ENCODE measurements at regions not wholly inside any gene's neighbourhood (a gene's known extent, or its start where the extent isn't known, plus 50 kb on each side); places are given as distances from the start of the nearest gene placed in this dataset.

- DNase-seq (no peak), ATAC-seq (ENCODE audit: low FRiP score) (no peak)
- H3K4me1 ChIP-seq (ENCODE audit: control insufficient read depth in 1 of 2, insufficient read depth in 2 of 2, low read length in 2 of 2) = no peaks in the 10 kb centered on the region
- 82 to 83% methylated on average over 7 of the region's 7 CpGs for WGBS, 2 donors
- H3K9me3 ChIP-seq (ENCODE audit: control insufficient read depth, low read length) = no peaks in the 10 kb centered on the region
- no peaks in the 10 kb centered on the region for H3K27me3 ChIP-seq (ENCODE audit: control insufficient read depth in 1 of 2, insufficient read depth in 2 of 2, low read length in 1 of 2)
- H3K27ac ChIP-seq (ENCODE audit: low read depth in 1 of 2, low read length in 2 of 2) = no peak overlapping the region
- intact Hi-C loops (cut with DNase I) = no loop called here
- no peak overlapping the region for H3K4me3 ChIP-seq (ENCODE audit: low read length in 2 of 2)
- H3K36me3 ChIP-seq (ENCODE audit: control insufficient read depth in 1 of 2, insufficient read depth in 2 of 2, low read length in 1 of 2) = no peaks in the 10 kb centered on the region
Measured at GRCh38 chr5:61270510-61271165, 61.4 kb upstream of the ZSWIM6 start.

- no peak for DNase-seq
- Histone ChIP-seq H3K9me3 (ENCODE audit: control insufficient read depth, low read length) (no peaks in the 10 kb centered on the region), H3K4me3 (ENCODE audit: low read length in 2 of 2) (no peak overlapping the region), H3K4me1 (ENCODE audit: control insufficient read depth in 1 of 2, insufficient read depth in 2 of 2, low read length in 2 of 2) (no peaks in the 10 kb centered on the region), H3K27ac (ENCODE audit: low read depth in 1 of 2, low read length in 2 of 2) (no peak overlapping the region), H3K27me3 (ENCODE audit: control insufficient read depth in 1 of 2, insufficient read depth in 2 of 2, low read length in 1 of 2) (no peaks in the 10 kb centered on the region), H3K36me3 (ENCODE audit: control insufficient read depth in 1 of 2, insufficient read depth in 2 of 2, low read length in 1 of 2) (no peaks in the 10 kb centered on the region)
- no peak for ATAC-seq (ENCODE audit: low FRiP score)
- intact Hi-C loops (cut with DNase I) = no loop called here
- 90 to 96% methylated on average over 2 of the region's 2 CpGs for WGBS, 2 donors
Measured at GRCh38 chr5:61272688-61273087, 59.4 kb upstream of the ZSWIM6 start.

GRCh38 chr5:61273279-61273975 is 58.6 kb upstream of the ZSWIM6 start:
- intact Hi-C loops (cut with DNase I) = no loop called here
- DNase-seq (no peak), ATAC-seq (ENCODE audit: low FRiP score) (no peak)
- H3K4me1 ChIP-seq (ENCODE audit: control insufficient read depth in 1 of 2, insufficient read depth in 2 of 2, low read length in 2 of 2) = no peaks in the 10 kb centered on the region
- H3K36me3 ChIP-seq (ENCODE audit: control insufficient read depth in 1 of 2, insufficient read depth in 2 of 2, low read length in 1 of 2) = no peaks in the 10 kb centered on the region
- no peaks in the 10 kb centered on the region for H3K27me3 ChIP-seq (ENCODE audit: control insufficient read depth in 1 of 2, insufficient read depth in 2 of 2, low read length in 1 of 2)
- 96 to 100% methylated on average over 1 of the region's 1 CpG for WGBS, 2 donors
- H3K9me3 ChIP-seq (ENCODE audit: control insufficient read depth, low read length) = no peaks in the 10 kb centered on the region
- no peak overlapping the region for H3K27ac ChIP-seq (ENCODE audit: low read depth in 1 of 2, low read length in 2 of 2)
- H3K4me3 ChIP-seq (ENCODE audit: low read length in 2 of 2) = no peak overlapping the region

- H3K4me1 ChIP-seq (ENCODE audit: control insufficient read depth in 1 of 2, insufficient read depth in 2 of 2, low read length in 2 of 2) = no peaks in the 10 kb centered on the region
- H3K27me3 ChIP-seq (ENCODE audit: control insufficient read depth in 1 of 2, insufficient read depth in 2 of 2, low read length in 1 of 2) = no peaks in the 10 kb centered on the region
- no peaks in the 10 kb centered on the region for H3K36me3 ChIP-seq (ENCODE audit: control insufficient read depth in 1 of 2, insufficient read depth in 2 of 2, low read length in 1 of 2)
- H3K9me3 ChIP-seq (ENCODE audit: control insufficient read depth, low read length) = no peaks in the 10 kb centered on the region
- intact Hi-C loops (cut with DNase I) = no loop called here
- no peak overlapping the region for H3K4me3 ChIP-seq (ENCODE audit: low read length in 2 of 2)
- DNase-seq = no peak
- no peak for ATAC-seq (ENCODE audit: low FRiP score)
- no peak overlapping the region for H3K27ac ChIP-seq (ENCODE audit: low read depth in 1 of 2, low read length in 2 of 2)
Measured at GRCh38 chr5:61274511-61274911, 57.5 kb upstream of the ZSWIM6 start.

- peak; percentile 31 for ATAC-seq (ENCODE audit: low FRiP score)
Measured at GRCh38 chr5:61275841-61276240, 56.2 kb upstream of the ZSWIM6 start.

GRCh38 chr5:61277190-61277589 is 54.9 kb upstream of the ZSWIM6 start:
- Histone ChIP-seq H3K9me3 (ENCODE audit: control insufficient read depth, low read length) (no peaks in the 10 kb centered on the region), H3K36me3 (ENCODE audit: control insufficient read depth in 1 of 2, insufficient read depth in 2 of 2, low read length in 1 of 2) (no peaks in the 10 kb centered on the region), H3K4me3 (ENCODE audit: low read length in 2 of 2) (no peak overlapping the region), H3K27ac (ENCODE audit: low read depth in 1 of 2, low read length in 2 of 2) (no peak overlapping the region), H3K27me3 (ENCODE audit: control insufficient read depth in 1 of 2, insufficient read depth in 2 of 2, low read length in 1 of 2) (no peaks in the 10 kb centered on the region), H3K4me1 (ENCODE audit: control insufficient read depth in 1 of 2, insufficient read depth in 2 of 2, low read length in 2 of 2) (no peaks in the 10 kb centered on the region)
- ATAC-seq (ENCODE audit: low FRiP score) (peak; percentile 66), DNase-seq (no peak)
- intact Hi-C loops (cut with DNase I) = loop anchor here in 1 of 2 donors (5.0 kb wide), 1 partner anchor 365 kb away; no protein-coding TSS in a partner anchor
- WGBS, 2 donors = 24% methylated on average over 2 of the region's 2 CpGs

More at GRCh38 chr5:61275841-61276240, 56.2 kb upstream of the ZSWIM6 start:
- no peaks in the 10 kb centered on the region for H3K4me1 ChIP-seq (ENCODE audit: control insufficient read depth in 1 of 2, insufficient read depth in 2 of 2, low read length in 2 of 2)
- H3K27ac ChIP-seq (ENCODE audit: low read depth in 1 of 2, low read length in 2 of 2) = no peak overlapping the region
- H3K36me3 ChIP-seq (ENCODE audit: control insufficient read depth in 1 of 2, insufficient read depth in 2 of 2, low read length in 1 of 2) = no peaks in the 10 kb centered on the region
- H3K27me3 ChIP-seq (ENCODE audit: control insufficient read depth in 1 of 2, insufficient read depth in 2 of 2, low read length in 1 of 2) = no peaks in the 10 kb centered on the region
- peak in 1 of 2 donors; percentile 87 for DNase-seq
- intact Hi-C loops (cut with DNase I) = loop anchor here in 1 of 2 donors (5.0 kb wide), 1 partner anchor 366 kb away; no protein-coding TSS in a partner anchor
- H3K4me3 ChIP-seq (ENCODE audit: low read length in 2 of 2) = no peak overlapping the region
- no peaks in the 10 kb centered on the region for H3K9me3 ChIP-seq (ENCODE audit: control insufficient read depth, low read length)
- WGBS, 2 donors = 84 to 89% methylated on average over 8 of the region's 8 CpGs

- no peak for DNase-seq
- Histone ChIP-seq H3K4me1 (ENCODE audit: control insufficient read depth in 1 of 2, insufficient read depth in 2 of 2, low read length in 2 of 2) (no peaks in the 10 kb centered on the region), H3K27me3 (ENCODE audit: control insufficient read depth in 1 of 2, insufficient read depth in 2 of 2, low read length in 1 of 2) (no peaks in the 10 kb centered on the region), H3K9me3 (ENCODE audit: control insufficient read depth, low read length) (no peaks in the 10 kb centered on the region), H3K4me3 (ENCODE audit: low read length in 2 of 2) (no peak overlapping the region), H3K36me3 (ENCODE audit: control insufficient read depth in 1 of 2, insufficient read depth in 2 of 2, low read length in 1 of 2) (no peaks in the 10 kb centered on the region), H3K27ac (ENCODE audit: low read depth in 1 of 2, low read length in 2 of 2) (no peak overlapping the region)
- ATAC-seq (ENCODE audit: low FRiP score) = no peak
- intact Hi-C loops (cut with DNase I) = loop anchor here in 1 of 2 donors (5.0 kb wide), 1 partner anchor 365 kb away; no protein-coding TSS in a partner anchor
- WGBS, 2 donors = 95% methylated on average over 8 of the region's 8 CpGs
Measured at GRCh38 chr5:61277781-61278180, 54.3 kb upstream of the ZSWIM6 start.

- intact Hi-C loops (cut with DNase I) = loop anchor here in 1 of 2 donors (5.0 kb wide), 1 partner anchor 363 kb away; no protein-coding TSS in a partner anchor
- Histone ChIP-seq H3K36me3 (ENCODE audit: control insufficient read depth in 1 of 2, insufficient read depth in 2 of 2, low read length in 1 of 2) (no peaks in the 10 kb centered on the region), H3K4me3 (ENCODE audit: low read length in 2 of 2) (no peak overlapping the region), H3K27me3 (ENCODE audit: control insufficient read depth in 1 of 2, insufficient read depth in 2 of 2, low read length in 1 of 2) (no peaks in the 10 kb centered on the region), H3K27ac (ENCODE audit: low read depth in 1 of 2, low read length in 2 of 2) (no peak overlapping the region), H3K9me3 (ENCODE audit: control insufficient read depth, low read length) (no peaks in the 10 kb centered on the region), H3K4me1 (ENCODE audit: control insufficient read depth in 1 of 2, insufficient read depth in 2 of 2, low read length in 2 of 2) (peaks cover 0 to 2% of the 10 kb centered on the region in 2 donors)
- WGBS, 2 donors = 64 to 66% methylated on average over 2 of the region's 2 CpGs
- ATAC-seq (ENCODE audit: low FRiP score) (no peak), DNase-seq (no peak)
Measured at GRCh38 chr5:61279725-61280124, 52.3 kb upstream of the ZSWIM6 start.

- no peak overlapping the region for H3K4me3 ChIP-seq (ENCODE audit: low read length in 2 of 2)
- no peaks in the 10 kb centered on the region for H3K9me3 ChIP-seq (ENCODE audit: control insufficient read depth, low read length)
- no peak overlapping the region for H3K27ac ChIP-seq (ENCODE audit: low read depth in 1 of 2, low read length in 2 of 2)
- H3K27me3 ChIP-seq (ENCODE audit: control insufficient read depth in 1 of 2, insufficient read depth in 2 of 2, low read length in 1 of 2) = no peaks in the 10 kb centered on the region
- intact Hi-C loops (cut with DNase I) = no loop called here
- no peak for ATAC-seq (ENCODE audit: low FRiP score)
- no peaks in the 10 kb centered on the region for H3K36me3 ChIP-seq (ENCODE audit: control insufficient read depth in 1 of 2, insufficient read depth in 2 of 2, low read length in 1 of 2)
- H3K4me1 ChIP-seq (ENCODE audit: control insufficient read depth in 1 of 2, insufficient read depth in 2 of 2, low read length in 2 of 2) = peaks cover 0 to 2% of the 10 kb centered on the region in 2 donors
- no peak for DNase-seq
Measured at GRCh38 chr5:61280205-61280604, 51.9 kb upstream of the ZSWIM6 start.

Measured in aorta (tissue), 5 donors.